Hematopoietic multipotent progenitor cell treated with erythropoietin and hydrocortisone succinate and interleukin-3 and kit ligand, for 17 days (in vitro differentiated cells): ENCODE measurements at regions not wholly inside any gene's neighbourhood (a gene's known extent, or its start where the extent isn't known, plus 50 kb on each side); places are given as distances from the start of the nearest gene placed in this dataset.
"Not testable (repeated sequence)": the region's sequence is repeated elsewhere in the genome, so short reads cannot be mapped to it uniquely, and the experiment has no call there.

Source experiments
- DNase-seq: peaks from one replicate; pipeline ENCODE4 v3.0.0-alpha.2; 2015; ENCODE audit warnings: low spot score

DNA sequence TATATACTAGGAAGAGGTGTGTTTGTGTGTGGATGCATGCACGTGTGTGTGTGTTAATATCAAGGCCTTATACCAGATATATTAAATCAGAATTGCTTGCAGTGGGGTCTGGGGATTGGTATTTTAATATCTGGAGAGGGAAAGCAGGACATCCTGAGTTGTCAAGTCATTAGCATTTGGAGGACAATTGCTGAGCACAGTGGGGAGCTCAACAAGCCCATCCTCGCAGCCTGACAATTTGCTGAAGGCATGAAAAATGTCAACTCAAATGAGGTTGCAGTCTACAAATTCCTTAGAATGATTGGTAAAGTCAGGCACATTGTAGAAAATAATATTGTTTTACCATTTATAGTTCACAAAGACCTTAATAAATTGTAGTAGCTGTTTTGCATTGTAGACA, 627.4 kb downstream of the LRRC70 start:
- no peak for DNase-seq

DNA sequence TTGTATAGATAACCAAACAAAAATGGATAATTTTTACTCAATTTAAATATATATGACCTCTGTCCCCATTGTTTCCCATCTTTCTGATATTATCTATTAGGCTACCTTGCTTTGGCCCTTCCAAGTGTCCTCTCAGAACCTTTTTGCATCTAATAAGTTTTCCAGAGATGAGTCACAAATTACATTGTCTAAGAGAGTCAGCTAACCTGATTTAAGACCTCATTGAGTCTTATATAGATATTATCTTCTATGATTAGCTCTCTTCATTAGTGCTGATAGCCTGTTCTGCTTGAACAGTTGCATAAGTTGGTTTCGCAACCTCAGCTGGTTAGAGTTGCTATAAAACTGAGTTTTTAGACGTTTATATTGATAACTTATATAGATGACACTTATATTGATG, 623.1 kb downstream of the LRRC70 start:
- no peak for DNase-seq

DNA sequence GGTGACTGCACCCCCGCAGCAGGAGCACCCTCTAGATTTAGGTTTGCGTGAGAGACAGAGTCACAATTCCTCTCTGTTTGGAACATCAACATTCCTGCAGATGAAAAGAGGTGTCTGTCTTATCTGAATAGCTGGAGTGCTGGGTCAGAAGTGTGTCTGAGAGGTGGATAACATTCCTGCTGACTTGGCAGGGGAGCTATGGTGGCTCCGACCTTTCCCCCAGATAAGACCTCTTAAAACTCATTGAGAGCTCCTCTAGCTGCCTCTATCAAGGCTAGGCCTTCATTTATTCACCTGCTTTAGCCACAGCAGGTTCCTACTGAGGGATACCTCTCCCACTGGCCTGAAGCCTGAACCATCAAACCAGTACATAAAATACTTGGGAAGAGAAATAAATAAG, 615.5 kb downstream of the LRRC70 start:
- DNase-seq: no peak

DNA sequence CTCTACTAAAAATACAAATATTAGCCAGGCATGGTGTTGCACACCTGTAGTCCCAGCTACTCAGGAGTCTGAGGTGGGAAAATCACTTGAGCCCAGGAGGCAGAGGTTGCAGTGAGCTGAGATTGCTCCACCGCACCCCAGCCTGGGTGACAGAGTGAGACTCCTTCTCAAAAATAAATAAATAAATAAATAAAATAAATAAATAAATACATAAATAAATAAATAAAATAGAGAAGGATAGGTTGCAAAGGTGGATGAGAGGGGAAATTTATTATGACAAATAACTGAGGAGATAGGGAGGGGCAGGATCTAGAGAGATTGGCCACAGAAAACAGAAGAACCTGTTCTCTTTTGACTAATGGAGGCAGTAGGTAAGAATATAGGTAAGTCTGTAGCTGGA, 601.6 kb downstream of the LRRC70 start:
- not testable (repeated sequence) for DNase-seq

DNA sequence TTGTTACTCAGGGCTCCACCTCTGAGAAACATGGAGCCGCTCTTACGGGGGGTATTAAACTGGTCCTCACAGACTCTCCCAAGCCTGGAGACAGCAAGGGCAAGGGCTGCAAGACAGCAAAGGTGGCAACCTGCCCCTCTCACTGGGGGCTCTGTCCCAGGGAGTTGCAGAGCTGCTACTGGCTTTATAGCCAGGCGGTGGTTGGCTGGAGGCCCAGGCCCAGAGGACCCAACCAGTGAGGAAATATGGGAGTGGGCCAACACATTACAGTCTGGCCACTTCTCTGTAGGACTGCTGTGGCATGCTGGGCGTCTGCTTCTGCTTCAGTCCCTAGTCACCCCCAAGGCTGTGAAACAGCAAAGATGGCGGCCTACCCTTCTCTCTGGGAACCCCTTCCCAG, 597.2 kb downstream of the LRRC70 start:
- DNase-seq: no peak

DNA sequence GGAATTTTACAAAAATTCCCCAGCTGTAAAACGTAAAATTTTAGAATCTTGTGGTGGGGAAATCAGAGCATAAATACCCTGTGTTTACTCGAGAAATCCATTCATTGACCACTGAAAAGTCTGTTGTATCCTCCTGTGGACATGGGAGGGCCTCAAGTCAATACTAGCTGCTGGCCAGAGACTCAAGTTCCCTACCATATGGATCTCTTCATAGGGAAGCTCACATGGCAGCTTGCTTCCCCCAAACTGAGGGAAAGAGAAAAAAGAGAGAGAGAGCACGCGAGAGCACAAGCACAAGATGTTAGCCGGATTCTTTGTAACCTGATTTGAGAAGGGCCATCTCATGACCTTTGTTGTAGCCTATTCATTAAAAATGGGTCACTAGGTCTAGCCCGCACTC, 591.9 kb downstream of the LRRC70 start:
- no peak for DNase-seq

DNA sequence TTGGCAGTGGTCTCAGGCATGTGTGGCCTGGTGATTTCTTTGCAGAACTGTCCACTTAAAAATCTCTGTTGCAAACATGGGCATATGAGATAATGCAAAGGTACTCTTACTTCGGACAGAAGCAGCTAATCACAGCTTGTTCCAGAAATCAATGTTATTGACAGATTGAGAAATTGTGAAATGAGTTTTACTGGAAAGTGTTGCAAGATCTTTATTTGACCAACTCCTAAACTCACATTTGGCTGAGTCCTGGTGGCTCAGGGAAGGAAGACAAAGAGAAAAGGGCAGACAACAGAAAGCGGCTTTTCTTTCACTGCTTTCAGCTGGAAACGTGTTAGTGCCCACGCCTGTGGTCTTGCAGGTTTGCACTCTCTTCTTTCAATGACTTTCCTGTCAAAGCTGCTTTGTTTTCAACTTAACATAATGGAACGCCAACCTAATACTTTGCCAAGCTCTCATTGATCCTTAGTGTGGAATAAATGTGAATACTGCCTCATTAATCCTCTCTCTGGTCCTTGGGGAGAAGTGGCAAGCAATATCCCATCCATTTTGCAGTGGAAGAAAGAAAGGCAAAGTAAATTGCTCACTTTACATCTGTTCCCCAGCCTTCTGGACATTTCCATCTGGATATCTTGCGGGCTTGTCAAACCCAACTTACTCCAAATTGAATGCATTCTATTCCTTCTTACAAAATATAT, 586.4 kb downstream of the LRRC70 start:
- DNase-seq: no peak

DNA sequence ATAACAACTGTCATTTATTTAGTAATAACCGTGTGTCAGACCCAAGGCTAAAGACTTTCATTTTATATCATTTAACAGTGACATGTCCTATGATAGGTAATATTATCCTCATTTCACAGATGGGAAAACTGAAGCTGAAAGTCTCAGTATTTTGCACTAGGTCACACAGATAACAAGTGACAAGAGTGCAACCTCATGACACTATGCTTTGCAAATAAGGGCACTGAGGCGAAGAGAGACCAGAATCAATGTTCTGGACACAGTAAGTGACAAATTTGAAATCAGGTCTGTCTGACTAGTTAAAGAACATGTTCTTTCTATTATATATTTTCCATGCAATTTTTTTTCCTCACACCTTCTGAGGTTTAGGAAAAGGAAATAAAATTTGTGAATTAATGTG, 585.7 kb downstream of the LRRC70 start:
- DNase-seq: no peak

DNA sequence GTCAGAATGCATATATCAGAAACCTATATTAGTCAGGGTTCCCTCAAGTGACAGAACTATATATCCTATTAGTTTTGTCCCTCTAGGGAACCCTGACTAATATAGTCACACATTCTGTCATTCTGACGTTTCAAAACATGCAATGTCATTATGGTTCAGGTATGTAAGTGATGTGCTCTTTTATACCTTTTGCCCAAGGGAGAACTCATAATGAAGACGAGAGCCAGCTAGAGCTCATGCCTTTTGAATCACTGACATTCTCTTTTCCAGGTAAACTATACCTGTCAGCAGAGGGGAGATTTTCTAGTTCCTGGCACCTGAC, 576.7 kb downstream of the LRRC70 start:
- no peak for DNase-seq

DNA sequence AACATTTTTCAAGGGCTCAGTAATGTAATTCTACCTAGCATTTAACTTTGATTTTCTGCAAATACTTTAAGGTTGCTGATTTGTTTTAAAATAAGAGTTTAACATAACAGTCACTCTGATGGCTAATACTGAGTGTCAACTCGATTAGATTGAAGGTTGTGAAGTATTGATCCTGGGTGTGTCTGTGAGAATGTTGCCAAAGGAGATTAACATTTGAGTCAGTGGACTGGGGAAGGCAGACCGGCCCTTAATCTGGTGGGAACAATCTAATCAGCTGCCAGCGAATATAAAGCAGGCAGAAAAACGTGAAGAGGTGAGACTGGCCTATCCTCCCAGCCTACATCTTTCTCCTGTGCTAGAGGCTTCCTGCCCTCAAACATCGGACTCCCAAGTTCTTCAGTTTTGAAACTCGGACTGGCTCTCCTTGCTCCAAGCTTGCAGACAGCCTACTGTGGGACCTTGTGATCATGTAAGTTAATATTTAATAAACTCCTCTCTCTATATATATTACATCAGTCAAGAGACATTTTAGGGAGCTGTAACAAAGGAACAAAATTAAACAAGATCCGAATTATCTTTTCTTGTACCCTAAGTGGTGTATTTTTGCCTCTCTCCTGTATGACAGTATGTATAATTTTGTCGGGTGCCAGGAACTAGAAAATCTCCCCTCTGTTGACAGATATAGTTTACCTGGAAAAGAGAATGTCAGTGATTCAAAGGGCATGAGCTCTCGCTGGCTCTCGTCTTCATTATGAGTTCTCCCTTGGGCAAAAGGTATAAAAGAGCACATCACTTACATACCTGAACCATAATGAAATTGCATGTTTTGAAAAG, 576.1 kb downstream of the LRRC70 start:
- DNase-seq: no peak

DNA sequence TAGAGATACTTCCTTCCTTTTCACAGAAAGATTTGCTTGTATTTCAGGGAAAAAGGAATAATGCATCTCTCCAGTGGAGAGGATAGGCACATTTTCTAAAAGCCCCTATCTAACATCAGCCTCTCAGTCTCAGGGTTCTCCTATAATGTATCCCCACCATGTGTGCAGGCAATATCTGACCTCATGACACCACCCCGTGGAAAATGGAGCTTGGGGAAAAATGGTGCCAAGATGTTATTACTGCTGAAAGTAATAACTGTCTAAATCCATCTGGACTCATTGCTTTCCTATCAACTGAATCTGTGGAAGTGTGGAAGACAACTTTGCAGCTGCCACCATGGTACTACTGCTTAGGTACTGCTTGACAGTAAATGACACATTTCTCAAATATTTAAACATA, 574.3 kb downstream of the LRRC70 start:
- DNase-seq: no peak

DNA sequence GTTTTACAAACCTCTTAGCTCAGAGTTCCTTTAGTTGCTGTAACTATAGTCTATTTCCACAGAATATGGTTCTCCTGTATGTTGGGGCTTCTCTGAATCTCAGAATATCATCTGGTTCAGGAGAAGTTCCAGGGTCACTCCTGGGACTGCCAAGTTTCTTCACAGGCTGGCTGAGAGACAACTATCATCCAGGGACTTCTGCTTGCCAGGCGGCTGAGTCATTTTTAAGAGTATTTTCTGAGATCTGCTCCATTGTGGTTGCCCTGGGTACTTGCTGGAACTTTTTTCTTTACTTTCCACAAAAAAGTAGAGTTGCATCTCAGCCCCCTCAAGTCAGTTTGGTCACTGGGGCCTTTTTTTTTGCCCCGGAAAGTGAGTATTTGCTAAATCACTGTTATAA, 566.5 kb downstream of the LRRC70 start:
- no peak for DNase-seq

DNA sequence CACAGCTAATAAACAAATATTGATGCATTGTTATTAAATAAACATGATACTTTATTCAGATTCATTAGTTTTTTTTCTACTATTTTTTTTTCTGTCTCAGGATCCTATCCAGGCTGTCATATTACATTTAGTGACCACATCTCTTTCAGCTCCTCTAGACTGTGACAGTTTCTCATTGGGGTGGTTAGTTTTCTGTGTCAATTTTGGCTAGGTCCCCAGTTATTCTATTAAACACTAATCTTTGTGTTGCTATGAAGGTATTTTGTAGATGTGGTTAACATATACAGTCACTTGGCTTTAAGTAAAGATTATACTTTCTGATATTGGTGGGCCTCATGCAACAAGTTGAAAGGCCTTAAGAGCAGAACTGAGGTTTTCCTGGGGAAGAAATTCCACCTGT, 563.0 kb downstream of the LRRC70 start:
- no peak for DNase-seq

DNA sequence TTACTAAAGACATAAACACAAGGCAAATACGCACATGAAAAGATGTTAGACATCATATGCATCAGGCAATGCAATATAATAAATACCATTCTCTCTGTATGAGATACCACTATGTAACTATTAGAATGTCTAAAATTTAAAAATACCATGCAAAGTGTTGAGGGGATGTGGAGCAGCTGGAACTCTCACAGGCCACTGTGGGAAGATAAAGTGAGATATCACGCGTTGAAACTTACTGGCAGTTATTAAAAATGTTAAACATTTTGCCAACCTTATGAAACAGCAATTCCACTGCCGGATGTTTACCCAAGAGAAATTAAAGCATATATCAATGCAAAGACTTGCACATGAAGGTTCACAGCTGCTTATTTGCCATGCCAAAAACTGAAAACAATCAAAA, 556.7 kb downstream of the LRRC70 start:
- DNase-seq: no peak

DNA sequence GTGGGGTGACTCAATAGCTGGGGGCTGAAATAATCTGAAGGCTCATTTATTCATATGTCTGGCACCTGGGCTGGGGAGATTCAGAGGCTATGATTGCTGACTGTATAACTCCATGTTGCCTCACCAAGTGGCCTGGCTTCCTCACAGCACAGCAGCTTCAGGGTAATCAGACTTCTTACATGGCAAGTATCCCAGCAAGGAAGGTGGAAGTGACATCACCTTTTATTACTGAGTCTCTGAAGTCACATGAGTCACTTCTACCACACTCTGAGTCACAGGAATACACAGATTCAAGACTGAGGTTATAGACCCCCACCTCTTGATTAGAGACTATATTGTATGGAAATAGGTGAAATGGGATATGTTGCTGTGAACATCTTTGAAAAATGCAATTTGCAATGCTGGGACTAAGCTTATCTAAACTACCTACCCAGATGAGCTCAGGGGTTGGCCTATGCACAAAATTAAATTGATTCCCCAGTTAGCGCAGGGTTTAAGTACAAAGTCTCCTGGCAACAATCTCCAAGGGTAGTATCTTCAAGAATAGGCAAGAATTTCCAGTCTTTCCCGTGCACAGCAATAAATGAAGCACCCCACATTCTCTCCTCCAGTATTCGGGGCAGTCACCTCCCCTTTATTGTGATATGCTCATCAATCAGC, 553.1 kb downstream of the LRRC70 start:
- DNase-seq: no peak

DNA sequence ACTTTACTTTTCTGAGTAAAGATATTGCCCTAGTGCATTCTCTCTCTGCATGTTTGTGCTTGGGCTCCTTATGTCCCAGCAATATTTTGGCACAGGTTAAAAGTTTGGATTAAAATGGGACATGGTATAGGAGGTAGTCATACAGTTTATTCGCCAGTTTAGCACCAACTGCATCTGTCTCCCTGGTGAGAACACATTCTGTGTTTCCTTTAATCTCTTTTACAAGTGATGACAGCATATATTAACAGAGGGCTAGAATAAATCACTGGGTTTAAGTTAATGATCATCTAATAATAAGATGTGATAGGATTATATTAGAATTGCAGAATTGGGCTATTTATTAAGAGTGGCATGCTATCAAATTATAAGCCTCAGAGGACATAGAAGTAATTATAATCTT, 550.1 kb downstream of the LRRC70 start:
- no peak for DNase-seq

DNA sequence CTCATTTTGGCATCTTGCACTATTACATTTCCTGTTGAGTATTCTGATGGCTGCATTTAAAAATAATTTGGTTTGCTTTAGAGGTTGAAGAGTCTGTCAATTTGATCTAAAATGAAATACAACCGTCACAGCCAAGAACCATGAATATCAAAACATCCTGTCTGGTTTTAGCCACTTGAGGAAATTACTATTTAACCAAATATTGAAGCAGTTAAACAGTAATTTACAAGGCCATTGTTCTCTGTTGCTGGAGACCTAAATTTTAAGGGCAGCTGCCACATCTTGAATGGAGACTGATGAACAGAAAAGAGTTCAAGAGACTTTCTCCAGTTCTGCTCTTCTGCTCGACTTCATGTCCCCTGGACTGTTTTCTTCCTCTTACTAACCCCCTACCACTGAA, 549.4 kb downstream of the LRRC70 start:
- no peak for DNase-seq

DNA sequence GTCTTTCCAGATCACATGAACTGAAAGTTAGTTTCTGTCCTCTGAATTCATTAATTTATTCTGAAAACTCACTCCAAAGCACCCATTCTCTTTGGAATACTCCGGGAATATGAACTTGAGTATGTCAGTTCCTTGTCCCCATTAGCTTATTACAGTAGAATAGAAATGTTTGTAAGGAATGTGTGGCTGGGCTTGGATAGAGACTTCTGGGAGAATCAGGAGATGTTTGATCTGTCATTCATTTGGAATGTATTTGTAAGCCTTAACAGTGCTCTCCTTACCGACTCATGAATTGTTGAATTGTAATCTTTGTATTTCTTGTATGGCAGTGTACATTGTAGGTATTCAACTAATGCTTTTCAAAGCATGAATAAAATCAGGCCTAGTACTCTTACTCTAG, 548.4 kb downstream of the LRRC70 start:
- DNase-seq: no peak

DNA sequence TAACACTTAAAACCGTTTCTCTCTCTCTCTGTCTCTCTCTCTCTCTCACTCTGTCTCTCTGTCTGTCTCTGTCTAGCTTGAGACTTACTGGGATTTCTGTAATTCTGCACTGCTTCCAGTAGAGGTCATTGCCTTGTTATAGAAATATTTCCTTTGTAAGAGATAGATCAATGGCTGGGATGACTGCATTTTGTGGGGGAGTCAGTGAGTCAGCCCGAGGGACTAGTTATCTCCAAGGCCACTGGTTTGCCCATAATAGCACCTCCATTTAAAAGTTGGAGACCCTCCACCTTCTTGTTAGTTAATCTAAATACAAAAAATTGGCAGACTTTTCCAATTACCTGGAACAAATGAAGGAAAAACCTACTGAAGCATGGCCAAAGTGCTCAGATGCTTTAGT, 547.2 kb downstream of the LRRC70 start:
- no peak for DNase-seq

DNA sequence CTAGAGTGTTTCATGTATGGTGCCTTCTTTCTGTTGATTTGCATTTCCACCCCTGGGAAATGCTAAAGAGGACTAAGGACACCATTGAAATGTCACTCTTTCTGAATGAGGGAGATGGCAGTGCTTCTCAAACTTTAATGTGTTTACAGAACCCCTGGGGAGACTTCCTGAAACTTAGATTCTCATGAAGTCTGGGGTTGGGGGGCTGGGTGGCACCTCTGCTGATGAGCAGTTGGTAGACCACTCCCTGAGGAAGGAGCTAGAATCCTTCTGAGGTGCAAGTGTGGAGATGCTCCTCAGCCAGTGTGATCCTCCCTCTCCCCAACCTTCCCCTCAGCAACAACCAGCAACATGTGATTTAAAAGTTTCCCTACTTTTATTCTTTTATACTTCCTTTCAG, 546.8 kb downstream of the LRRC70 start:
- no peak for DNase-seq

DNA sequence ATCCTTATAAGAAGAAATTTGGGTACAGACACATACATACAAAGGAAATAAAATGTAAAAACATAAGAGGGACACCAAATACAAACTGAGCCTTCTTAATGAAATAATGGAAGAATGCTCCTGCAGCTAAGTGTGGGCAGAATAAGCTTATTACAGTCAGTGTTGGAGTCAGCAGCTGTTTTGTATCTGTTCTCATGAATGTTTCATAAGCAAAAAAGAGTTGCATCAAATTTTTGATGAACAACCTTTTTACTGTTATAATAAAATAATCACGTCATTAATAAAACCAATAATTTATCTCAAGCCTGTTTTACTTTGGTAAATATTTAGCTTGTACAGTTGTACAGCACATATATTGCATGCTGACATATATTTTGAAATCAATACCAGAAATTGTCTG, 545.6 kb downstream of the LRRC70 start:
- no peak for DNase-seq

DNA sequence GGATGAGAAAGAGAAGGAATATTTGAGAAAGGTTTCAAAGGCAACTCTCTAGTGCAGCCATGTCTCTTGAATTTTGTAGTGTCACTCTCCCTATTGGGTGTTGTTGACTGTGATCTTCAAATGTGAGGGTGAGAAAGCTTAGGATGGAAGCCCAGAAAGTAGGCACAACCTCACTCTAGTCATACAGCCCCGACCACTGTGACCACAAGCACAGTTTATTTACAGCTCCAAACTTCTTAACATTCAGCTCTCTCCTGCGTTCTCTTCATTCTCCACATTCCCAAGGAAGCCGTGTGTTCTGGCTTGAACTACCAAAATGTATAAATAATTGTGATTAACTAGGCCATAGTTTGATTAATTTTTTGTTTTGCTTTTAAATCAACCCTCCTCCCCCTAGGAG, 542.9 kb downstream of the LRRC70 start:
- no peak for DNase-seq

DNA sequence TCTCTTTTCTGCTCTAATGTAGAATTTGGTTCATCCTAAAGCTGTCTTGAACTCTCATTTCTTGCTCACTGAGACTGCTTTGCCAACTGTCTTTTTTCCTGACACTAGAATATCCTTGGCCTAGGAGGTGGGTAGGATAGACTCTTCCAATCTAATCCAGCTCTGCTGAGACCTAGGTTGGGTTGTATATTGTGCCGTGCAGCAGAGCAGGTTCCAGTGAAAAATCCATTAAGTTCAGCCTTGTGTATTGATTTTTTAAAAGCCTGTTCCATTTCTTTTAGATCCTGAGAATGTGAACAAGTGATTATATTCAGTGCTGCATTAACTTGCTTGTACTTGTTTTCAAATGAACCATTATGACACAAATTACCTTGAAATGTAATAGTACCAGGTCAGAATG, 539.6 kb downstream of the LRRC70 start:
- no peak for DNase-seq

DNA sequence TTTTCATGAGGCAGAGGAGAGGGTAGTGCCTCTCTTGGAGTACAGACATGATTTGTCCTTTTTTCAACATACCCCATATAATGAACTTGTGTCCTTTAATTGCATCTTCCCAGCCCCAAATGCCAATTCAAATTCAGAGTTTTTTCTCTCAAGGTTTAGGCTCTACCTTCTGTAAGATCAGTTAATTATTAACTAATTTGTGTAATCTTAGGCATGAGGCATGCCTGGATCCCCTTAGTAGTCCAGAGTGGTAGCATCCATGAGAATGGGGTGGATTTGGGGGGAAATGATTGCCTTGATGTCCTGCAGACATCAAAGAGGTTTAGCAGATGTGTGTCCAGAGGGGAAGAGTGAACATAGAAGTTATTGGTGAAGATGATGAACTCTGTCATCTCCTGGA, 533.3 kb downstream of the LRRC70 start:
- no peak for DNase-seq
